ENCODE measurements at regions not wholly inside any gene's neighbourhood (a gene's known extent, or its start where the extent isn't known, plus 50 kb on each side); places are given as distances from the start of the nearest gene placed in this dataset.

DNA sequence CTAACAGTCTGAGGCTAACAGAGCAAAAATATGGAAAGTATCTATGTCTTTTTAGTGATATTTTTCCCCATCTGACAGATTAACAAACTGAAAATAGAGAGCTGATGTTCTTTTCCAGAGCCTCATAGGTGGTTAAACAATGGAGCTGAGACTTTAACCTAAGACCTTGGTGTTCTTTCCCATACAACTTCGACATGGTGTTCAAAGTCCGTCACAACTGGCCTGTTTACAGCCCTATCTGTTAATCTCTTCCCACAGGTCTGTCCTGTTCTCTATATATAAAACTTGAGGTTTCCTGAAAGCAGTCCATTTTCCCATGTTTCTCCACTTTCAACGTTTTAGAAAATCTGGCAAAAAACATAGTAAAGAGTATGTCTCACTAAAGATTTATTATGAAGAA is 395.7 kb downstream of the BRINP2 start:
- no peak for TF ChIP-seq MXI1 (conservative IDR thresholded peaks at IDR 0.05; ENCODE audit: poor library complexity, severe bottlenecking)
- no peak for TF ChIP-seq POLR2AphosphoS5 (IDR thresholded peaks at IDR 0.05)
- TF ChIP-seq, protein P1, sequence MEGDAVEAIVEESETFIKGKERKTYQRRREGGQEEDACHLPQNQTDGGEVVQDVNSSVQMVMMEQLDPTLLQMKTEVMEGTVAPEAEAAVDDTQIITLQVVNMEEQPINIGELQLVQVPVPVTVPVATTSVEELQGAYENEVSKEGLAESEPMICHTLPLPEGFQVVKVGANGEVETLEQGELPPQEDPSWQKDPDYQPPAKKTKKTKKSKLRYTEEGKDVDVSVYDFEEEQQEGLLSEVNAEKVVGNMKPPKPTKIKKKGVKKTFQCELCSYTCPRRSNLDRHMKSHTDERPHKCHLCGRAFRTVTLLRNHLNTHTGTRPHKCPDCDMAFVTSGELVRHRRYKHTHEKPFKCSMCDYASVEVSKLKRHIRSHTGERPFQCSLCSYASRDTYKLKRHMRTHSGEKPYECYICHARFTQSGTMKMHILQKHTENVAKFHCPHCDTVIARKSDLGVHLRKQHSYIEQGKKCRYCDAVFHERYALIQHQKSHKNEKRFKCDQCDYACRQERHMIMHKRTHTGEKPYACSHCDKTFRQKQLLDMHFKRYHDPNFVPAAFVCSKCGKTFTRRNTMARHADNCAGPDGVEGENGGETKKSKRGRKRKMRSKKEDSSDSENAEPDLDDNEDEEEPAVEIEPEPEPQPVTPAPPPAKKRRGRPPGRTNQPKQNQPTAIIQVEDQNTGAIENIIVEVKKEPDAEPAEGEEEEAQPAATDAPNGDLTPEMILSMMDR (IDR thresholded peaks at IDR 0.05; ENCODE audit: poor library complexity, severe bottlenecking), result no peak
- no peak for TF ChIP-seq SMC3 (conservative IDR thresholded peaks at IDR 0.05; ENCODE audit: poor library complexity)
- TF ChIP-seq EP300 (conservative IDR thresholded peaks at IDR 0.05; ENCODE audit: poor library complexity, severe bottlenecking), result no peak
- Histone ChIP-seq H3K27me3 (ENCODE audit: insufficient read depth, low read depth, low read length) (no peaks in the 10 kb centered on the region), H4K20me1 (ENCODE audit: insufficient read depth) (no peaks in the 10 kb centered on the region), H3K79me2 (replicated peaks; ENCODE audit: insufficient read depth, low read length) (no peaks in the 10 kb centered on the region), H2AFZ (ENCODE audit: low read depth, low read length) (no peak overlapping the region), H3K9me3 (ENCODE audit: low read length) (no peaks in the 10 kb centered on the region), H3K27ac (ENCODE audit: low read length) (no peak overlapping the region), H3K36me3 (ENCODE audit: insufficient read depth, low read length) (no peaks in the 10 kb centered on the region), H3F3A (ENCODE audit: insufficient read depth, low read length, poor library complexity, severe bottlenecking) (no peaks in the 10 kb centered on the region), H3K4me3 (ENCODE audit: low read length) (no peak overlapping the region), H3K9ac (ENCODE audit: low read length) (no peak overlapping the region), H3K9me2 (ENCODE audit: insufficient read depth, low read length) (no peaks in the 10 kb centered on the region), H3K4me2 (ENCODE audit: low read length) (no peak overlapping the region)

DNA sequence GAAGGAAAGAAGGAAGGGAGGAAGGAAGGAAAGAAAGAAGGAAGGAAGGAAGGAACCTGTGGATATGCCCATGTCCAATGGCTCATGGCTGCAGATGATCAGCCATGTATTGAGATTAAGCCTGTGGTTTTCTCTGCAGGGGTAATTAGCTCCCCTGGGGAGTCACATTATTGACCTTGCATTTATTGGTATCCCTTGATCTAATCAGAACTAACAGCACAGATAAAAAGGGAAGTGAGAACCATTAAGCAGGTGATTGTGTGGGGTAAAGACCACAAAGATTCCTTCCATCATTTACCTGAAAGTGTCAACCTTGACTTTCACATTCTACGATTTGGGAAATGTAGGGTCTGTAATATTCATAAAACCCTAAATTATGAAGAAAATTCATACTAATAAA is 390.7 kb downstream of the BRINP2 start:
- H3K9me2 ChIP-seq (ENCODE audit: insufficient read depth, low read length), result no peaks in the 10 kb centered on the region
- no peak overlapping the region for H3K4me3 ChIP-seq (ENCODE audit: low read length)
- H3K9ac ChIP-seq (ENCODE audit: low read length), result no peak overlapping the region
- no peak overlapping the region for H3K27ac ChIP-seq (ENCODE audit: low read length)
- no peak overlapping the region for H3K4me2 ChIP-seq (ENCODE audit: low read length)
- H3K79me2 ChIP-seq (replicated peaks; ENCODE audit: insufficient read depth, low read length), result no peaks in the 10 kb centered on the region
- no peak for TF ChIP-seq EP300 (conservative IDR thresholded peaks at IDR 0.05; ENCODE audit: poor library complexity, severe bottlenecking)
- TF ChIP-seq, protein P1 (IDR thresholded peaks at IDR 0.05; ENCODE audit: poor library complexity, severe bottlenecking), result no peak
- H3K36me3 ChIP-seq (ENCODE audit: insufficient read depth, low read length), result no peaks in the 10 kb centered on the region
- H3F3A ChIP-seq (ENCODE audit: insufficient read depth, low read length, poor library complexity, severe bottlenecking), result no peaks in the 10 kb centered on the region
- H3K9me3 ChIP-seq (ENCODE audit: low read length), result no peaks in the 10 kb centered on the region
- H4K20me1 ChIP-seq (ENCODE audit: insufficient read depth), result no peaks in the 10 kb centered on the region
- no peak overlapping the region for H2AFZ ChIP-seq (ENCODE audit: low read depth, low read length)
- H3K27me3 ChIP-seq (ENCODE audit: insufficient read depth, low read depth, low read length), result no peaks in the 10 kb centered on the region

DNA sequence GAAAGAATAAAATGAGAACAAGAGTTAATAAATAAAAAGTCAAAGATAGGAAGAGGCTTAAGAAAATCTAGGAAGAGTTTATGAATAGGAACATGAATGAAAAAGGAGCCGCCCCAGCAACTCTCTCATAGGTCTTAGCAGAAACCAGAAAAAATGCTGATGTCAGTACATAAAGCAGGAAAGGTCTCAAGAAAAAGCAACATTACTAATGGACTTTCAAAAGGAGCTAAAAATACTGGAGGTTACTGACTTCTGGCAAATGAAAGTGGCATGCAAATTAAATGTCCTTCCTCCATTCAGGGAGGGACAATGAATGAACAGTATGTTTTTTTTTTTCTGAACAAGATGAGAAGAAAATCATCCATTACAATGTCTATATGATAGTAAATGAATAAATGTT is 387.6 kb downstream of the BRINP2 start:
- Histone ChIP-seq H3K4me3 (ENCODE audit: low read length) (no peak overlapping the region), H3K9ac (ENCODE audit: low read length) (no peak overlapping the region), H3K36me3 (ENCODE audit: insufficient read depth, low read length) (no peaks in the 10 kb centered on the region), H2AFZ (ENCODE audit: low read depth, low read length) (no peak overlapping the region), H3K79me2 (replicated peaks; ENCODE audit: insufficient read depth, low read length) (no peaks in the 10 kb centered on the region), H4K20me1 (ENCODE audit: insufficient read depth) (no peaks in the 10 kb centered on the region), H3K27me3 (ENCODE audit: insufficient read depth, low read depth, low read length) (no peaks in the 10 kb centered on the region), H3K27ac (ENCODE audit: low read length) (no peak overlapping the region), H3K9me2 (ENCODE audit: insufficient read depth, low read length) (no peaks in the 10 kb centered on the region), H3F3A (ENCODE audit: insufficient read depth, low read length, poor library complexity, severe bottlenecking) (no peaks in the 10 kb centered on the region), H3K9me3 (ENCODE audit: low read length) (peaks cover 7% of the 10 kb centered on the region), H3K4me2 (ENCODE audit: low read length) (no peak overlapping the region)
- TF ChIP-seq, protein P1 (IDR thresholded peaks at IDR 0.05; ENCODE audit: poor library complexity, severe bottlenecking), result no peak
- TF ChIP-seq RAD21 (conservative IDR thresholded peaks at IDR 0.05) (no peak), EZH2 (IDR thresholded peaks at IDR 0.05; ENCODE audit: borderline replicate concordance, insufficient read depth, low read length, poor library complexity, severe bottlenecking) (no peak), SMC3 (conservative IDR thresholded peaks at IDR 0.05; ENCODE audit: poor library complexity) (no peak), MXI1 (conservative IDR thresholded peaks at IDR 0.05; ENCODE audit: poor library complexity, severe bottlenecking) (no peak), EP300 (conservative IDR thresholded peaks at IDR 0.05; ENCODE audit: poor library complexity, severe bottlenecking) (no peak), POLR2AphosphoS5 (IDR thresholded peaks at IDR 0.05) (no peak), TAF1 (IDR thresholded peaks at IDR 0.05; ENCODE audit: low read depth) (no peak)
- TF ChIP-seq, protein P2, sequence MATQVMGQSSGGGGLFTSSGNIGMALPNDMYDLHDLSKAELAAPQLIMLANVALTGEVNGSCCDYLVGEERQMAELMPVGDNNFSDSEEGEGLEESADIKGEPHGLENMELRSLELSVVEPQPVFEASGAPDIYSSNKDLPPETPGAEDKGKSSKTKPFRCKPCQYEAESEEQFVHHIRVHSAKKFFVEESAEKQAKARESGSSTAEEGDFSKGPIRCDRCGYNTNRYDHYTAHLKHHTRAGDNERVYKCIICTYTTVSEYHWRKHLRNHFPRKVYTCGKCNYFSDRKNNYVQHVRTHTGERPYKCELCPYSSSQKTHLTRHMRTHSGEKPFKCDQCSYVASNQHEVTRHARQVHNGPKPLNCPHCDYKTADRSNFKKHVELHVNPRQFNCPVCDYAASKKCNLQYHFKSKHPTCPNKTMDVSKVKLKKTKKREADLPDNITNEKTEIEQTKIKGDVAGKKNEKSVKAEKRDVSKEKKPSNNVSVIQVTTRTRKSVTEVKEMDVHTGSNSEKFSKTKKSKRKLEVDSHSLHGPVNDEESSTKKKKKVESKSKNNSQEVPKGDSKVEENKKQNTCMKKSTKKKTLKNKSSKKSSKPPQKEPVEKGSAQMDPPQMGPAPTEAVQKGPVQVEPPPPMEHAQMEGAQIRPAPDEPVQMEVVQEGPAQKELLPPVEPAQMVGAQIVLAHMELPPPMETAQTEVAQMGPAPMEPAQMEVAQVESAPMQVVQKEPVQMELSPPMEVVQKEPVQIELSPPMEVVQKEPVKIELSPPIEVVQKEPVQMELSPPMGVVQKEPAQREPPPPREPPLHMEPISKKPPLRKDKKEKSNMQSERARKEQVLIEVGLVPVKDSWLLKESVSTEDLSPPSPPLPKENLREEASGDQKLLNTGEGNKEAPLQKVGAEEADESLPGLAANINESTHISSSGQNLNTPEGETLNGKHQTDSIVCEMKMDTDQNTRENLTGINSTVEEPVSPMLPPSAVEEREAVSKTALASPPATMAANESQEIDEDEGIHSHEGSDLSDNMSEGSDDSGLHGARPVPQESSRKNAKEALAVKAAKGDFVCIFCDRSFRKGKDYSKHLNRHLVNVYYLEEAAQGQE (IDR thresholded peaks at IDR 0.05; ENCODE audit: borderline replicate concordance), result no peak
